ENCODE measurements at regions not wholly inside any gene's neighbourhood (a gene's known extent, or its start where the extent isn't known, plus 50 kb on each side); places are given as distances from the start of the nearest gene placed in this dataset.
"Not testable (repeated sequence)": the region's sequence is repeated elsewhere in the genome, so short reads cannot be mapped to it uniquely, and the experiment has no call there.

- no peak overlapping the region for H3K4me3 ChIP-seq (ENCODE audit: insufficient read depth, low read length, poor library complexity, severe bottlenecking)
- no peaks in the 10 kb centered on the region for H3K36me3 ChIP-seq (ENCODE audit: low read length)
- no peak for TF ChIP-seq EZH2phosphoT487 (conservative IDR thresholded peaks at IDR 0.05; ENCODE audit: low read length)
- TF ChIP-seq CTCF (IDR thresholded peaks at IDR 0.05; ENCODE audit: insufficient read depth, low read length, poor library complexity, severe bottlenecking): no peak
- no peak overlapping the region for H3K27ac ChIP-seq (ENCODE audit: low read depth, low read length)
- H3K9me2 ChIP-seq (replicated peaks; ENCODE audit: insufficient read depth, low read length): no peaks in the 10 kb centered on the region
- no peak overlapping the region for H3K9ac ChIP-seq (ENCODE audit: low read length)
- H2AFZ ChIP-seq (ENCODE audit: low read depth, low read length, severe bottlenecking): no peak overlapping the region
- H4K20me1 ChIP-seq (ENCODE audit: low read depth, low read length): no peaks in the 10 kb centered on the region
- H3K4me2 ChIP-seq (ENCODE audit: low read depth, low read length, poor library complexity, severe bottlenecking): no peak overlapping the region
- H3F3A ChIP-seq (ENCODE audit: insufficient read depth): no peaks in the 10 kb centered on the region
- no peaks in the 10 kb centered on the region for H3K9me3 ChIP-seq (ENCODE audit: insufficient read depth, low read length)
- H3K27me3 ChIP-seq (ENCODE audit: low read length): no peaks in the 10 kb centered on the region
- no peaks in the 10 kb centered on the region for H3K79me2 ChIP-seq (ENCODE audit: insufficient read depth, low read length)
Observed at GRCh38 chr2:53317861-53318260, 449.7 kb upstream of the CHAC2 start.

- H3K9me3 ChIP-seq (ENCODE audit: insufficient read depth, low read length): no peaks in the 10 kb centered on the region
- H3K79me2 ChIP-seq (ENCODE audit: insufficient read depth, low read length): no peaks in the 10 kb centered on the region
- H3K36me3 ChIP-seq (ENCODE audit: low read length): no peaks in the 10 kb centered on the region
- H4K20me1 ChIP-seq (ENCODE audit: low read depth, low read length): no peaks in the 10 kb centered on the region
- no peak overlapping the region for H3K4me2 ChIP-seq (ENCODE audit: low read depth, low read length, poor library complexity, severe bottlenecking)
- H3K27me3 ChIP-seq (ENCODE audit: low read length): no peaks in the 10 kb centered on the region
- H3K27ac ChIP-seq (ENCODE audit: low read depth, low read length): no peak overlapping the region
- no peak overlapping the region for H3K4me3 ChIP-seq (ENCODE audit: insufficient read depth, low read length, poor library complexity, severe bottlenecking)
- no peaks in the 10 kb centered on the region for H3F3A ChIP-seq (ENCODE audit: insufficient read depth)
- no peak overlapping the region for H3K9ac ChIP-seq (ENCODE audit: low read length)
- no peak for TF ChIP-seq CTCF (IDR thresholded peaks at IDR 0.05; ENCODE audit: insufficient read depth, low read length, poor library complexity, severe bottlenecking)
- TF ChIP-seq EZH2phosphoT487 (conservative IDR thresholded peaks at IDR 0.05; ENCODE audit: low read length): no peak
- no peak overlapping the region for H2AFZ ChIP-seq (ENCODE audit: low read depth, low read length, severe bottlenecking)
- H3K9me2 ChIP-seq (replicated peaks; ENCODE audit: insufficient read depth, low read length): no peaks in the 10 kb centered on the region
Observed at GRCh38 chr2:53315149-53315548, 452.5 kb upstream of the CHAC2 start.

GRCh38 chr2:53314718-53315117 is 452.9 kb upstream of the CHAC2 start:
- no peak overlapping the region for H3K27ac ChIP-seq (ENCODE audit: low read depth, low read length)
- no peak overlapping the region for H3K4me2 ChIP-seq (ENCODE audit: low read depth, low read length, poor library complexity, severe bottlenecking)
- H3K4me3 ChIP-seq (ENCODE audit: insufficient read depth, low read length, poor library complexity, severe bottlenecking): no peak overlapping the region
- H3K9me2 ChIP-seq (replicated peaks; ENCODE audit: insufficient read depth, low read length): no peaks in the 10 kb centered on the region
- no peak overlapping the region for H2AFZ ChIP-seq (ENCODE audit: low read depth, low read length, severe bottlenecking)
- H3K36me3 ChIP-seq (ENCODE audit: low read length): no peaks in the 10 kb centered on the region
- H4K20me1 ChIP-seq (ENCODE audit: low read depth, low read length): no peaks in the 10 kb centered on the region
- H3K9me3 ChIP-seq (ENCODE audit: insufficient read depth, low read length): no peaks in the 10 kb centered on the region
- no peaks in the 10 kb centered on the region for H3K79me2 ChIP-seq (ENCODE audit: insufficient read depth, low read length)
- no peaks in the 10 kb centered on the region for H3K27me3 ChIP-seq (ENCODE audit: low read length)
- TF ChIP-seq CTCF (IDR thresholded peaks at IDR 0.05; ENCODE audit: insufficient read depth, low read length, poor library complexity, severe bottlenecking) (no peak), EZH2phosphoT487 (conservative IDR thresholded peaks at IDR 0.05; ENCODE audit: low read length) (no peak)
- no peak overlapping the region for H3K9ac ChIP-seq (ENCODE audit: low read length)
- no peaks in the 10 kb centered on the region for H3F3A ChIP-seq (ENCODE audit: insufficient read depth)

GRCh38 chr2:53313644-53314043 is 454.0 kb upstream of the CHAC2 start:
- H3K79me2 ChIP-seq (ENCODE audit: insufficient read depth, low read length); H3K9me2 ChIP-seq (replicated peaks; ENCODE audit: insufficient read depth, low read length); H3K4me2 ChIP-seq (ENCODE audit: low read depth, low read length, poor library complexity, severe bottlenecking); H3K4me3 ChIP-seq (ENCODE audit: insufficient read depth, low read length, poor library complexity, severe bottlenecking); H3K9me3 ChIP-seq (ENCODE audit: insufficient read depth, low read length); H3K27ac ChIP-seq (ENCODE audit: low read depth, low read length); H3K9ac ChIP-seq (ENCODE audit: low read length); H3F3A ChIP-seq (ENCODE audit: insufficient read depth); H2AFZ ChIP-seq (ENCODE audit: low read depth, low read length, severe bottlenecking); H4K20me1 ChIP-seq (ENCODE audit: low read depth, low read length); H3K36me3 ChIP-seq (ENCODE audit: low read length); H3K27me3 ChIP-seq (ENCODE audit: low read length): not testable (repeated sequence)

Data from SU-DHL-6 (cell line).